HEK293T (cell line): ENCODE measurements at regions not wholly inside any gene's neighbourhood (a gene's known extent, or its start where the extent isn't known, plus 50 kb on each side); places are given as distances from the start of the nearest gene placed in this dataset.

ENCODE experiments used
- FOXM1 ChIP-seq: fragments of 450-650 bp; IDR thresholded peaks from 2 replicates; pipeline ENCODE4 v1.6.1; 2017; ENCODE audit warnings: mild to moderate bottlenecking, borderline replicate concordance
- NFRKB ChIP-seq: fragments of 450-650 bp; IDR thresholded peaks from 2 replicates; pipeline ENCODE4 v1.6.1; 2016; ENCODE audit warnings: mild to moderate bottlenecking, moderate library complexity
- SUZ12 ChIP-seq: fragments of 450-650 bp; IDR thresholded peaks from 2 replicates; pipeline ENCODE4 v1.6.1; 2016; ENCODE audit warnings: mild to moderate bottlenecking

GRCh38 chr20:24166123-24166381 lies 177.5 kb upstream of the GGTLC1 start:
- no peak for TF ChIP-seq SUZ12
- no peak for TF ChIP-seq NFRKB
- TF ChIP-seq FOXM1 = no peak
